ENCODE measurements at regions not wholly inside any gene's neighbourhood (a gene's known extent, or its start where the extent isn't known, plus 50 kb on each side); places are given as distances from the start of the nearest gene placed in this dataset.

DNA sequence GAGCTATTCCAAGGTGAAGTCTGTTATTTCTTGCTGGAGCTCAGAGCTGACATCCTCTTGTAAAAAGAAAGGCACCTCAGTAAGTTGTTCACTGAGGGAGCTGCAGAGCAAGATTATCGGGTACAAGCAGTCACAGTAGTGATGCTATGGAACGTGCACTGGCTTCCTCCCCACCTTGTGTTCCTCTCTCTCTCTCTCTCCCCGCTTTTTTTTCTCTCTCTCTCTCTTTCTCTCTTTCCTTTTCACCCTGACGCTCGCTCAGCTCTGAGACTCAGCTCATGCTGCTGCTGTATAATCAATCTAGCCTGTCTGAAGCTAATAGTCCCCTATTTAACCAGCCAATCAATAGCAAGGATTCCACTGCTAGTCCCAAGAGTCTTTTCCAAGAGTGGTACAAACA is 587.6 kb upstream of the CDH18 start:
- no peak overlapping the region for H3K4me3 Mint-ChIP-seq (ENCODE audit: unreplicated experiment)
- no peaks in the 10 kb centered on the region for H3K9me3 Mint-ChIP-seq (ENCODE audit: unreplicated experiment)
- no peaks in the 10 kb centered on the region for H3K27me3 Mint-ChIP-seq (ENCODE audit: unreplicated experiment)
- H3K27ac Mint-ChIP-seq (ENCODE audit: unreplicated experiment), result no peak overlapping the region
- no peak for TF ChIP-seq CTCF (IDR thresholded peaks at IDR 0.05; ENCODE audit: unreplicated experiment)
- H3K4me1 Mint-ChIP-seq (ENCODE audit: unreplicated experiment), result no peaks in the 10 kb centered on the region
- H3K36me3 Mint-ChIP-seq (ENCODE audit: low read depth, unreplicated experiment), result no peaks in the 10 kb centered on the region
- no peak for DNase-seq (ENCODE audit: low spot score)

GRCh38 chr5:20574576-20574975 is 586.6 kb upstream of the CDH18 start:
- no peak for DNase-seq (ENCODE audit: low spot score)
- no peaks in the 10 kb centered on the region for H3K9me3 Mint-ChIP-seq (ENCODE audit: unreplicated experiment)
- no peak overlapping the region for H3K4me3 Mint-ChIP-seq (ENCODE audit: unreplicated experiment)
- no peaks in the 10 kb centered on the region for H3K36me3 Mint-ChIP-seq (ENCODE audit: low read depth, unreplicated experiment)
- no peak overlapping the region for H3K27ac Mint-ChIP-seq (ENCODE audit: unreplicated experiment)
- no peaks in the 10 kb centered on the region for H3K4me1 Mint-ChIP-seq (ENCODE audit: unreplicated experiment)
- H3K27me3 Mint-ChIP-seq (ENCODE audit: unreplicated experiment), result no peaks in the 10 kb centered on the region
- TF ChIP-seq CTCF (IDR thresholded peaks at IDR 0.05; ENCODE audit: unreplicated experiment), result no peak

- Mint-ChIP-seq H3K27ac (ENCODE audit: unreplicated experiment) (no peak overlapping the region), H3K4me3 (ENCODE audit: unreplicated experiment) (no peak overlapping the region), H3K36me3 (ENCODE audit: low read depth, unreplicated experiment) (no peaks in the 10 kb centered on the region), H3K27me3 (ENCODE audit: unreplicated experiment) (no peaks in the 10 kb centered on the region), H3K4me1 (ENCODE audit: unreplicated experiment) (no peaks in the 10 kb centered on the region), H3K9me3 (ENCODE audit: unreplicated experiment) (no peaks in the 10 kb centered on the region)
- no peak for TF ChIP-seq CTCF (IDR thresholded peaks at IDR 0.05; ENCODE audit: unreplicated experiment)
- no peak for DNase-seq (ENCODE audit: low spot score)
Observed at GRCh38 chr5:20572614-20573013, 584.6 kb upstream of the CDH18 start.

DNA sequence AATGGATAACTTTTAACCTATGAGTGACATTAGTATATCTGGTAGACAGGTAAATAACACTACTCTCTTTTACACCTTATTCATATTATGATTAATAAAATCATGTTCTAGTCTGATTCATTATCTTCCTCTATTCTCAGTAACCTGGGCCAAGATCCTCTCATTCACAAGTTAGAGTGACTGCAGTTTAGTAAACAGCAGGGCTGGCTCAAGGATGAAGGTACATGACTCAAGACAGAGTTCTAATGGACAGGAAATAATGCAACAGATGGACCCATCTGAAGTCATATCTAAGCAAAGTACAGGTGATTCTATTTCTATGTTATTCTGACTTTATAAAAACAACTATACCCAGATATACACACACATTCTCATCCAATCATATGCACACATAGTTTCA is 582.5 kb upstream of the CDH18 start:
- no peak overlapping the region for H3K27ac Mint-ChIP-seq (ENCODE audit: unreplicated experiment)
- DNase-seq (ENCODE audit: low spot score), result no peak
- H3K27me3 Mint-ChIP-seq (ENCODE audit: unreplicated experiment), result no peaks in the 10 kb centered on the region
- H3K4me3 Mint-ChIP-seq (ENCODE audit: unreplicated experiment), result no peak overlapping the region
- H3K36me3 Mint-ChIP-seq (ENCODE audit: low read depth, unreplicated experiment), result no peaks in the 10 kb centered on the region
- H3K9me3 Mint-ChIP-seq (ENCODE audit: unreplicated experiment), result no peaks in the 10 kb centered on the region
- TF ChIP-seq CTCF (IDR thresholded peaks at IDR 0.05; ENCODE audit: unreplicated experiment), result no peak
- H3K4me1 Mint-ChIP-seq (ENCODE audit: unreplicated experiment), result no peaks in the 10 kb centered on the region

- no peak for DNase-seq (ENCODE audit: low spot score)
- Mint-ChIP-seq H3K27me3 (ENCODE audit: unreplicated experiment) (no peaks in the 10 kb centered on the region), H3K9me3 (ENCODE audit: unreplicated experiment) (no peaks in the 10 kb centered on the region), H3K27ac (ENCODE audit: unreplicated experiment) (no peak overlapping the region), H3K4me3 (ENCODE audit: unreplicated experiment) (no peak overlapping the region), H3K4me1 (ENCODE audit: unreplicated experiment) (no peaks in the 10 kb centered on the region), H3K36me3 (ENCODE audit: low read depth, unreplicated experiment) (no peaks in the 10 kb centered on the region)
- TF ChIP-seq CTCF (IDR thresholded peaks at IDR 0.05; ENCODE audit: unreplicated experiment), result no peak
Observed at GRCh38 chr5:20562544-20562943, 574.5 kb upstream of the CDH18 start.
